ENCODE measurements at regions not wholly inside any gene's neighbourhood (a gene's known extent, or its start where the extent isn't known, plus 50 kb on each side); places are given as distances from the start of the nearest gene placed in this dataset.

DNA sequence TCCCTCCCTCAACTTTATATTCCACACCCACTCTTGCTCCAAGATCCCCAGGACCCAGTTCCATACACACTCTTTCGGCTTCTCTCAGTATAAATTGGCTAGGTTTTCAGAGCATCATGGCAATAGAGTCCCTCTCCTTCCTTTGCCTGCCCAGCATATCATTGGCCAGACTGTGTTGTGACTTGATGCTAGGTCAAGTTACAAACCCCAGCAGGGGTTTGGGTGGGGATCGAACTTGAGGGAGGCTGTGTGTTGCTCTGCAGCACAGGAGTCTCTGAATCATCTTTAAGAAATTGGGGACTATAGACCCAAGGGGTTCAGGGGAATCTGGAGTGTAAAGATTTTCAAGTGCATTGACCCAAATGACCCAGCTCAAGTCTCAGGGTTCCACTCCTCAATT is 477.5 kb upstream of the MEIS1 start:
- TF ChIP-seq, protein P1, sequence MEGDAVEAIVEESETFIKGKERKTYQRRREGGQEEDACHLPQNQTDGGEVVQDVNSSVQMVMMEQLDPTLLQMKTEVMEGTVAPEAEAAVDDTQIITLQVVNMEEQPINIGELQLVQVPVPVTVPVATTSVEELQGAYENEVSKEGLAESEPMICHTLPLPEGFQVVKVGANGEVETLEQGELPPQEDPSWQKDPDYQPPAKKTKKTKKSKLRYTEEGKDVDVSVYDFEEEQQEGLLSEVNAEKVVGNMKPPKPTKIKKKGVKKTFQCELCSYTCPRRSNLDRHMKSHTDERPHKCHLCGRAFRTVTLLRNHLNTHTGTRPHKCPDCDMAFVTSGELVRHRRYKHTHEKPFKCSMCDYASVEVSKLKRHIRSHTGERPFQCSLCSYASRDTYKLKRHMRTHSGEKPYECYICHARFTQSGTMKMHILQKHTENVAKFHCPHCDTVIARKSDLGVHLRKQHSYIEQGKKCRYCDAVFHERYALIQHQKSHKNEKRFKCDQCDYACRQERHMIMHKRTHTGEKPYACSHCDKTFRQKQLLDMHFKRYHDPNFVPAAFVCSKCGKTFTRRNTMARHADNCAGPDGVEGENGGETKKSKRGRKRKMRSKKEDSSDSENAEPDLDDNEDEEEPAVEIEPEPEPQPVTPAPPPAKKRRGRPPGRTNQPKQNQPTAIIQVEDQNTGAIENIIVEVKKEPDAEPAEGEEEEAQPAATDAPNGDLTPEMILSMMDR (IDR thresholded peaks at IDR 0.05; ENCODE audit: low read length): no peak
- TF ChIP-seq EZH2 (optimal IDR thresholded peaks at IDR 0.05; ENCODE audit: low read depth, low read length) (no peak), EZH2phosphoT487 (IDR thresholded peaks at IDR 0.05; ENCODE audit: low read length) (no peak)
